ENCODE measurements at regions not wholly inside any gene's neighbourhood (a gene's known extent, or its start where the extent isn't known, plus 50 kb on each side); places are given as distances from the start of the nearest gene placed in this dataset.

DNA sequence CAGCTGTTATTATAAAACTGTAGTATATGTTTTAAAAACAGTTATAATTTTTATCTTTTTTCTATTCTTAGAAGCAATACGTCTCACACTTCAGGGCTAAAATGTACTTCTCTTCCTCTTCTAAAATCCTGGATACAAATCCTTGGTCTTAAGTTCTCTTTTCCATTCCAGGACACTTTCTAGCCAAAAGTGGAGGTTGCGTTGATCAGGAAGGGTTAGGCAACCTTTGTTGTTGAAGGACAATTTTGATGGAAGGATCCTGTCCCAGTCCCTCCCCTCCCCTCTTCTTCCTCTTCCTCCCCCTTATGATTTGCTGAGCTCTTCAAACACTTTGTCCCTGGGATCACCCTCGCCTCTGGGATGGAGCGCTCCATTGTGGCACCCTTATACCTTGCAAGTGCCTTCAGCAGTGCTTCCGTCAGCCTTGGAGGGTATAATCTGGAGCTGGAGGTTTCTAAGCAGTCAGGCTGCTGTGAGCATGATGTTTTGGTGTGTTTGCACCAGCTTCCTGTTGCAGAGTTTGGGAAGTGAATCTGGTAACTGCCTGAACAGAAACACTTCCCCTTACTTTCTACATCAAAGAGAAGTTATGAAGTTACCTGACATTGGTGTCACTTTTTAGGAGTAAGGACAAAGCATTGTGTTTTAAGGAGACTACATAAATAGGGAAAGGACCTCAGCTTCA lies 87.4 kb upstream of the SLC38A2 start:
- TF ChIP-seq, protein P1, sequence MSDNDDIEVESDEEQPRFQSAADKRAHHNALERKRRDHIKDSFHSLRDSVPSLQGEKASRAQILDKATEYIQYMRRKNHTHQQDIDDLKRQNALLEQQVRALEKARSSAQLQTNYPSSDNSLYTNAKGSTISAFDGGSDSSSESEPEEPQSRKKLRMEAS (IDR thresholded peaks at IDR 0.05; ENCODE audit: low read depth, low read length), result no peak
- TF ChIP-seq MYC (IDR thresholded peaks at IDR 0.05; ENCODE audit: low read depth, low read length), result no peak
- TF ChIP-seq, protein P2, sequence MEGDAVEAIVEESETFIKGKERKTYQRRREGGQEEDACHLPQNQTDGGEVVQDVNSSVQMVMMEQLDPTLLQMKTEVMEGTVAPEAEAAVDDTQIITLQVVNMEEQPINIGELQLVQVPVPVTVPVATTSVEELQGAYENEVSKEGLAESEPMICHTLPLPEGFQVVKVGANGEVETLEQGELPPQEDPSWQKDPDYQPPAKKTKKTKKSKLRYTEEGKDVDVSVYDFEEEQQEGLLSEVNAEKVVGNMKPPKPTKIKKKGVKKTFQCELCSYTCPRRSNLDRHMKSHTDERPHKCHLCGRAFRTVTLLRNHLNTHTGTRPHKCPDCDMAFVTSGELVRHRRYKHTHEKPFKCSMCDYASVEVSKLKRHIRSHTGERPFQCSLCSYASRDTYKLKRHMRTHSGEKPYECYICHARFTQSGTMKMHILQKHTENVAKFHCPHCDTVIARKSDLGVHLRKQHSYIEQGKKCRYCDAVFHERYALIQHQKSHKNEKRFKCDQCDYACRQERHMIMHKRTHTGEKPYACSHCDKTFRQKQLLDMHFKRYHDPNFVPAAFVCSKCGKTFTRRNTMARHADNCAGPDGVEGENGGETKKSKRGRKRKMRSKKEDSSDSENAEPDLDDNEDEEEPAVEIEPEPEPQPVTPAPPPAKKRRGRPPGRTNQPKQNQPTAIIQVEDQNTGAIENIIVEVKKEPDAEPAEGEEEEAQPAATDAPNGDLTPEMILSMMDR (IDR thresholded peaks at IDR 0.05; ENCODE audit: low read depth, low read length), result no peak

Data from NB4 (cell line).